ENCODE measurements at regions not wholly inside any gene's neighbourhood (a gene's known extent, or its start where the extent isn't known, plus 50 kb on each side); places are given as distances from the start of the nearest gene placed in this dataset.

DNA sequence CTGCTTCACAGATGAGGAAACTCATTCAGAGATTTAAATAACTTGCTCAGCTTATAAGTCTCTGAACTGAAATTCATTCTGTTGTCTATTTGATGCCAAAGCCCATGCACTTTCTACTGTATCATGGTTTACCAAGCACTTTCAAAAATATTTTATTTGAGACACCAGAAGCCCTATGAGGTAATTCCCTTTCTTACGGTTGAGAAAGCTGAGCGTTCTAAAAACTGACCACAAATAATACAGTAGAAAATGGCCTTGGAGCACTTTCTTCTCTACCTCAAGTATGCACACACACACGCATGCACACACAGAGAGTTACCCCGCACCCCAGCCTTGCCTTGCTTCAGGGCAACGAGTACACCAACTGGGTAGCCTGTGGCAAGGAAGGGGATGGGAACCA, 228.5 kb downstream of the RFC3 start:
- H3K27ac ChIP-seq (ENCODE audit: low read length): no peak overlapping the region
- no peaks in the 10 kb centered on the region for H4K20me1 ChIP-seq (ENCODE audit: insufficient read depth, low read length)
- no peaks in the 10 kb centered on the region for H3K27me3 ChIP-seq (ENCODE audit: low read depth, low read length)
- H3K4me1 ChIP-seq (ENCODE audit: low read length): no peaks in the 10 kb centered on the region
- H3K4me3 ChIP-seq (ENCODE audit: low read length): no peak overlapping the region
- H3K9ac ChIP-seq (ENCODE audit: low read length): no peak overlapping the region
- H3K79me2 ChIP-seq (ENCODE audit: low read length): no peaks in the 10 kb centered on the region
- H3K4me2 ChIP-seq (ENCODE audit: low read length): no peak overlapping the region
- H3K9me3 ChIP-seq (ENCODE audit: insufficient read depth, low read length): no peaks in the 10 kb centered on the region
- TF ChIP-seq, protein P1, sequence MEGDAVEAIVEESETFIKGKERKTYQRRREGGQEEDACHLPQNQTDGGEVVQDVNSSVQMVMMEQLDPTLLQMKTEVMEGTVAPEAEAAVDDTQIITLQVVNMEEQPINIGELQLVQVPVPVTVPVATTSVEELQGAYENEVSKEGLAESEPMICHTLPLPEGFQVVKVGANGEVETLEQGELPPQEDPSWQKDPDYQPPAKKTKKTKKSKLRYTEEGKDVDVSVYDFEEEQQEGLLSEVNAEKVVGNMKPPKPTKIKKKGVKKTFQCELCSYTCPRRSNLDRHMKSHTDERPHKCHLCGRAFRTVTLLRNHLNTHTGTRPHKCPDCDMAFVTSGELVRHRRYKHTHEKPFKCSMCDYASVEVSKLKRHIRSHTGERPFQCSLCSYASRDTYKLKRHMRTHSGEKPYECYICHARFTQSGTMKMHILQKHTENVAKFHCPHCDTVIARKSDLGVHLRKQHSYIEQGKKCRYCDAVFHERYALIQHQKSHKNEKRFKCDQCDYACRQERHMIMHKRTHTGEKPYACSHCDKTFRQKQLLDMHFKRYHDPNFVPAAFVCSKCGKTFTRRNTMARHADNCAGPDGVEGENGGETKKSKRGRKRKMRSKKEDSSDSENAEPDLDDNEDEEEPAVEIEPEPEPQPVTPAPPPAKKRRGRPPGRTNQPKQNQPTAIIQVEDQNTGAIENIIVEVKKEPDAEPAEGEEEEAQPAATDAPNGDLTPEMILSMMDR (IDR thresholded peaks at IDR 0.05; ENCODE audit: low read depth, low read length): no peak
- no peak for TF ChIP-seq EZH2phosphoT487 (IDR thresholded peaks at IDR 0.05; ENCODE audit: low read depth)
- H3K36me3 ChIP-seq (replicated peaks; ENCODE audit: low read depth, low read length): no peaks in the 10 kb centered on the region
- no peak overlapping the region for H2AFZ ChIP-seq (ENCODE audit: low read depth, low read length)

DNA sequence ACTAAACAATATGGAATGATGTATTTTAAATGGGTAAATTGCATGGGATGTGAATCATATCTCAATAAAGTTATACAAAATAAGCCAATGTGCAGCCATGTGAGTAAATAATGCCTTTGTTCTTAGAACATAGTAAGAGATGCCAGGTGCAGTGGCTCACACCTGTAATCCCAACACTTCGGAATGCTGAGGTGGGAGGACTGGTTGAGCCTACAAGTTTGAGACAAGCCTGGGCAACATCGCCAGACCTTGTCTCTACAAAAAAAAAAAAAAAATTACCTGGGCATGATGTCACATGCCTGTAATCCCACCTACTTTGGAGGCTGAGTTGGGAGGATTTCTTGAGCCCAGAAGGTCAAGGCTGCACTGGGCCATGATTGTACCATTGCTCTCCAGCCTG, 230.7 kb downstream of the RFC3 start:
- Histone ChIP-seq H3K4me1 (ENCODE audit: low read length) (no peaks in the 10 kb centered on the region), H3K27ac (ENCODE audit: low read length) (no peak overlapping the region), H3K36me3 (replicated peaks; ENCODE audit: low read depth, low read length) (no peaks in the 10 kb centered on the region), H3K27me3 (ENCODE audit: low read depth, low read length) (no peaks in the 10 kb centered on the region), H2AFZ (ENCODE audit: low read depth, low read length) (no peak overlapping the region), H3K9ac (ENCODE audit: low read length) (no peak overlapping the region), H3K4me2 (ENCODE audit: low read length) (no peak overlapping the region), H3K4me3 (ENCODE audit: low read length) (no peak overlapping the region), H3K79me2 (ENCODE audit: low read length) (no peaks in the 10 kb centered on the region), H4K20me1 (ENCODE audit: insufficient read depth, low read length) (no peaks in the 10 kb centered on the region), H3K9me3 (ENCODE audit: insufficient read depth, low read length) (no peaks in the 10 kb centered on the region)
- TF ChIP-seq, protein P1 (IDR thresholded peaks at IDR 0.05; ENCODE audit: low read depth, low read length): no peak
- TF ChIP-seq EZH2phosphoT487 (IDR thresholded peaks at IDR 0.05; ENCODE audit: low read depth): no peak

DNA sequence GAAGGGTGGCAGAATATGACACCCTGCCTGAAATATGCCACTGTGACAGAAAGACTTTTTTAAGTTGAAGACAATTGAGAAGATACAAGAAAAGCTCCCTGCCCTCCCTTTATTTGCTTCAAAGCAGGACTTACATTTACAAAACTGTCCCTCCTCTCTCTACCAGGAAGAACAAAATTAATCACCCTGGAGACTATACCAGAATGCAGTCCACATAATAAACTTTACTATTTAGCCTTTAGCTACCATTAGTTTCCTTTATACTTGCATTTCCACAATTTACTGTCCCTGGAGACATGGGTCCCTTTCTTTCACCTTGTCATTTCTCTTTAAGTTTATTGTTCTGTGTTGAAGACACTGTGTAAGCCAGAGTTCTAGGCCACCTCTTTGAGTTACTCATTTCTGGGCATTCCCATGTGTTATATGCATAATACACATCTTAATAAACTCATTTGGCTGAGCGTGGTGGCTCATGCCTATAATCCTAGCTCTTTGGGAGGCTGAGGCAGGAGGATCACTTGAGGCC, 238.8 kb downstream of the RFC3 start:
- no peak overlapping the region for H3K4me3 ChIP-seq (ENCODE audit: low read length)

DNA sequence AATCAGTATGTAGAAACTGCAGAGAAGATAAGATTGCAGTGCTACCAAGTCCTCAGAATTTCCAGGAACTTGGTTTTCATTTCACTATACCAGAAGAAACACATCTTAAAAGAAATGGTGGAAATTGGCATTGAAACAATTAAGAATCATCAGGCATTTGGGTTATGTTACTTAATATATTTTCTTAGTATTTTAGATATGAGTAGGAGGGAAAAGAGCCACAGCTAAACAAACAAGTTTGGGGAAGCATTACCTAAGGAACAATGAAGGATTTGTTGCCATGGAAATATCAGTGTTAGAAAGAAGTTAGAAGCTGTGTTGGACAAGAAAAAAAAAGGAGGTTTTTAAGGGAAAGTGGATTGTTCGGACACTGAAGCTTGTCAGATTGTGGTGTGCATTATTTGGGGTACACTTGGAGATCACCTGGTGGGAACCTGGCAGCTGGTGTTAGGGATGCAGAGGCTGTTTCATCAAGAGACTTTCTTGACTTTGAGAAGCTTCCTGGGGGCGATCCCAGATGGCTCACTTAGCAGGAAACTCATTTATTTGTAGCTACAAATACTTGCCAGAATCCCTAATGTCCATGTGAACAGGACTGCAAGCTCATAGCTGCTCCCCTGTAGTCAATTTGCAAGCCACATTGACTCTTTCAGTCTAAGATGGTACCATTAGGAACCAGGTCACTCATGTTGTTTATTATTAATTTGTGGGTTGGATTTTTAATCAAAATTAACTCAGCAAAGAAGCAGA, 246.7 kb downstream of the RFC3 start:
- Histone ChIP-seq H3K36me3 (replicated peaks; ENCODE audit: low read depth, low read length) (no peaks in the 10 kb centered on the region), H3K79me2 (ENCODE audit: low read length) (no peaks in the 10 kb centered on the region), H3K4me1 (ENCODE audit: low read length) (no peaks in the 10 kb centered on the region), H3K4me2 (ENCODE audit: low read length) (no peak overlapping the region), H3K9ac (ENCODE audit: low read length) (no peak overlapping the region), H3K9me3 (ENCODE audit: insufficient read depth, low read length) (no peaks in the 10 kb centered on the region), H2AFZ (ENCODE audit: low read depth, low read length) (no peak overlapping the region), H3K27me3 (ENCODE audit: low read depth, low read length) (no peaks in the 10 kb centered on the region), H4K20me1 (ENCODE audit: insufficient read depth, low read length) (no peaks in the 10 kb centered on the region), H3K4me3 (ENCODE audit: low read length) (no peak overlapping the region), H3K27ac (ENCODE audit: low read length) (no peak overlapping the region)
- TF ChIP-seq, protein P1 (IDR thresholded peaks at IDR 0.05; ENCODE audit: low read depth, low read length): no peak
- no peak for TF ChIP-seq EZH2phosphoT487 (IDR thresholded peaks at IDR 0.05; ENCODE audit: low read depth)

More for the DNA sequence above, 238.8 kb downstream of the RFC3 start:
- Histone ChIP-seq H2AFZ (ENCODE audit: low read depth, low read length) (no peak overlapping the region), H3K27ac (ENCODE audit: low read length) (no peak overlapping the region), H4K20me1 (ENCODE audit: insufficient read depth, low read length) (no peaks in the 10 kb centered on the region), H3K4me2 (ENCODE audit: low read length) (no peak overlapping the region), H3K36me3 (replicated peaks; ENCODE audit: low read depth, low read length) (no peaks in the 10 kb centered on the region), H3K79me2 (ENCODE audit: low read length) (no peaks in the 10 kb centered on the region), H3K4me1 (ENCODE audit: low read length) (no peaks in the 10 kb centered on the region), H3K9me3 (ENCODE audit: insufficient read depth, low read length) (no peaks in the 10 kb centered on the region), H3K27me3 (ENCODE audit: low read depth, low read length) (no peaks in the 10 kb centered on the region), H3K9ac (ENCODE audit: low read length) (no peak overlapping the region)
- TF ChIP-seq, protein P1 (IDR thresholded peaks at IDR 0.05; ENCODE audit: low read depth, low read length): no peak
- no peak for TF ChIP-seq EZH2phosphoT487 (IDR thresholded peaks at IDR 0.05; ENCODE audit: low read depth)

All from OCI-LY3 (cell line).